Keratinocyte (primary cell): ENCODE measurements at regions not wholly inside any gene's neighbourhood (a gene's known extent, or its start where the extent isn't known, plus 50 kb on each side); places are given as distances from the start of the nearest gene placed in this dataset.

ENCODE experiments used
- EZH2 ChIP-seq: IDR thresholded peaks from one replicate; pipeline ENCODE4 v1.6.1; 2012; ENCODE audit warnings: inconsistent platforms, mild to moderate bottlenecking, low read length, moderate library complexity
- TF ChIP-seq, protein P1 (sequence below), 3 experiments: IDR thresholded peaks in 1 of 3; conservative IDR thresholded peaks in 1 of 3; optimal IDR thresholded peaks in 1 of 3; 2 replicates in 2 of 3; 3 replicates in 1 of 3; pipeline versions ENCODE3 to v1.5.1; 2011; ENCODE audit warnings: low read length in 3 of 3, mild to moderate bottlenecking in 3 of 3, moderate library complexity in 2 of 3, control low read depth in 1 of 3, inconsistent platforms in 1 of 3; ENCODE audit not compliant: insufficient read depth in 2 of 3; ENCODE audit errors: extremely low read depth in 1 of 3

DNA sequence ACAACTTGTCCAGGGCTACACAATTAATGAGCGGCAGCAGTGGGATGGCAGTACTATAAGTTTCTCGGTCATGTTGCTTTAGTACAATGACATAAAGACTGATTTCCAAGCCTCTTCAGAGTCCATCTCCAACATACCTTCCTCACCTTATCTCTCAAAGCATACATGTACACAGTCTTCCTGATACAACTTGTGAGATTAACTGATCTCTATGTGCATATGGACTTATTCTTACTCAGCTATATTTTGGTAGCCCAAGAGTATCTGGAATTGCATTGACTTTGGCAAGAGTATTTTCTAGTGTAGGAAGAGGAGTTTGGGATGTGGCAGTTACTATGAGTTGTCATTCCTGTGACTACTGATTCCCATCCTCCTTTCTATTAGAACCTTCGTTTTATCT, 575.0 kb downstream of the EDEM1 start:
- TF ChIP-seq, protein P1, sequence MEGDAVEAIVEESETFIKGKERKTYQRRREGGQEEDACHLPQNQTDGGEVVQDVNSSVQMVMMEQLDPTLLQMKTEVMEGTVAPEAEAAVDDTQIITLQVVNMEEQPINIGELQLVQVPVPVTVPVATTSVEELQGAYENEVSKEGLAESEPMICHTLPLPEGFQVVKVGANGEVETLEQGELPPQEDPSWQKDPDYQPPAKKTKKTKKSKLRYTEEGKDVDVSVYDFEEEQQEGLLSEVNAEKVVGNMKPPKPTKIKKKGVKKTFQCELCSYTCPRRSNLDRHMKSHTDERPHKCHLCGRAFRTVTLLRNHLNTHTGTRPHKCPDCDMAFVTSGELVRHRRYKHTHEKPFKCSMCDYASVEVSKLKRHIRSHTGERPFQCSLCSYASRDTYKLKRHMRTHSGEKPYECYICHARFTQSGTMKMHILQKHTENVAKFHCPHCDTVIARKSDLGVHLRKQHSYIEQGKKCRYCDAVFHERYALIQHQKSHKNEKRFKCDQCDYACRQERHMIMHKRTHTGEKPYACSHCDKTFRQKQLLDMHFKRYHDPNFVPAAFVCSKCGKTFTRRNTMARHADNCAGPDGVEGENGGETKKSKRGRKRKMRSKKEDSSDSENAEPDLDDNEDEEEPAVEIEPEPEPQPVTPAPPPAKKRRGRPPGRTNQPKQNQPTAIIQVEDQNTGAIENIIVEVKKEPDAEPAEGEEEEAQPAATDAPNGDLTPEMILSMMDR (optimal IDR thresholded peaks at IDR 0.05 in 1 of 3, IDR thresholded peaks at IDR 0.05 in 1 of 3, conservative IDR thresholded peaks at IDR 0.05 in 1 of 3; ENCODE audit: extremely low read depth in 1 of 3, insufficient read depth in 2 of 3, low read length in 3 of 3) = no peak
- TF ChIP-seq EZH2 = no peak
